Activated naive CD8-positive, alpha-beta T cell treated with anti-CD3 and anti-CD28 coated beads for 36 hours (primary cell): ENCODE measurements at regions not wholly inside any gene's neighbourhood (a gene's known extent, or its start where the extent isn't known, plus 50 kb on each side); places are given as distances from the start of the nearest gene placed in this dataset.

Experiments
- DNase-seq: peaks from one replicate; pipeline ENCODE4 v3.0.0; 2021
- H3K27ac Mint-ChIP-seq: one replicate; pipeline ENCODE4 v1.8.0; 2022; ENCODE audit warnings: mild to moderate bottlenecking, moderate library complexity, mixed read lengths
- H3K27me3 Mint-ChIP-seq: one replicate; pipeline ENCODE4 v1.8.0; 2022; ENCODE audit warnings: mild to moderate bottlenecking, mixed read lengths
- H3K36me3 Mint-ChIP-seq: one replicate; pipeline ENCODE4 v1.8.0; 2021; ENCODE audit warnings: mild to moderate bottlenecking, mixed read lengths
- H3K4me1 Mint-ChIP-seq: one replicate; pipeline ENCODE4 v1.8.0; 2021; ENCODE audit warnings: mixed read lengths
- H3K4me3 Mint-ChIP-seq: one replicate; pipeline ENCODE4 v1.8.0; 2022; ENCODE audit warnings: mild to moderate bottlenecking, moderate library complexity, mixed read lengths
- H3K9me3 Mint-ChIP-seq: one replicate; pipeline ENCODE4 v1.8.0; 2022; ENCODE audit warnings: mixed read lengths

- Mint-ChIP-seq H3K9me3 (peaks cover 3% of the 10 kb centered on the region), H3K36me3 (peaks cover under 1% of the 10 kb centered on the region), H3K27ac (no peak overlapping the region), H3K4me1 (no peaks in the 10 kb centered on the region), H3K4me3 (no peak overlapping the region), H3K27me3 (peaks cover 18% of the 10 kb centered on the region)
- DNase-seq = no peak
These were observed 57.3 kb upstream of the MBOAT2 start for GRCh38 chr2:9060819-9061218.

DNA sequence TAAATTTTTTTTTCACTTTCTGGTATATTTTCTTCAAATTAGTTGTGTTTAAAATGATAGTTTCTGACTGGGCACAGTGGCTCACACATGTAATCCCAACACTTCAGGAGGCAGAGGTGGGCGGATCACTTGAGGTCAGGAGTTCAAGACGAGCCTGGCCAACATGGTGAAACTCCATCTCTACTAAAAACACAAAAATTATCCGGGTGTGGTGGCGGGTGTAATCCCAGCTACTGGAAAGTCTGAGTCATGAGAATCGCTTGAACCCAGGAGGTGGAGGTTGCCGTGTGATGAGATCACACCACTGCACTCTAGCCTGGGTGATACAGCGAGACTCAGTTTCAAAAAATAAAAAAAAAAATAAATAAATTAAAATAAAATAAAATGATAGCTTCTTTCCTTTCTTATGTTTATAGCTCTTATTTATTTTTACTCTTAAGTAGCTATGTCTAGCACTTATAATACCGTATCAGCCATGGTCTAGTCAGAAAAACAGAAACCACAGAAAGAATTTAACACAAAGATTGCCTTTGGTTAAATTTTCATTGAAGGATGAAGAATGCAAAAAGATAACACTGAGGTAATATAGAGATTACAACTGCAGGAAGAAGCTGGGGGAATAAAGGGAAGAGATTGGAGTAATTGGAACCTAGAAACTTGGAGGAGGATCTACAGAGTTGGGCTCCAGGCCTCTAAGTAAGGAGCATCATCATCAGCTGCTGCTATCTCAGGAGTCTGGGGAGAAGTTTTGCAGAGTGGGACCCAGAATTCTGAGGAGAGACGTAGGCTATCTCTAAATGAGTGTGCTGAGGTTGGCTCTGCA lies 54.7 kb upstream of the MBOAT2 start:
- H3K9me3 Mint-ChIP-seq = peaks cover 7% of the 10 kb centered on the region
- H3K36me3 Mint-ChIP-seq = peaks cover 6% of the 10 kb centered on the region
- H3K27ac Mint-ChIP-seq = no peak overlapping the region
- H3K4me3 Mint-ChIP-seq = no peak overlapping the region
- H3K27me3 Mint-ChIP-seq = peaks cover 13% of the 10 kb centered on the region
- no peak for DNase-seq
- H3K4me1 Mint-ChIP-seq = peaks cover 6% of the 10 kb centered on the region

DNA sequence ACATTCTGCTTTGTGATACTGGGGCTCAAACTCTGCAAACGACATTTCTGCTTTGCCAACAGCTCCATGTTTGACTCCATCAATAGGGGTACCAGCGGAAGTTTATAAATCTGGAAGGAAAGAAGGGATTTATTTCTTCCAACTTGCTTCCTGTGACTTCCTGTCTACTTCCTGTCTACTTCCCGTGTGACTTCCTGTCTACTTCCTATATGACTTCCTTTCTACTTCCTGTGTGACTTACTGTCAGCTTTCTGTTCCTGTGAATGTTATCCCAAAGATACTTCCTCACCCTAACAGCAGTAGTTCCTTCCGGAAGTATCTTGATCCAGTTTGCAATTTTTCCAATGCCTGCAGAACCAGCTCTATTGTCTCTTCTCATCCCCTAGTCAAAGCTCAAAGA lies 52.0 kb upstream of the MBOAT2 start:
- Mint-ChIP-seq H3K4me3 (no peak overlapping the region), H3K27me3 (no peaks in the 10 kb centered on the region), H3K36me3 (peaks cover 6% of the 10 kb centered on the region), H3K4me1 (peaks cover 6% of the 10 kb centered on the region), H3K9me3 (peaks cover 7% of the 10 kb centered on the region), H3K27ac (no peak overlapping the region)
- no peak for DNase-seq

DNA sequence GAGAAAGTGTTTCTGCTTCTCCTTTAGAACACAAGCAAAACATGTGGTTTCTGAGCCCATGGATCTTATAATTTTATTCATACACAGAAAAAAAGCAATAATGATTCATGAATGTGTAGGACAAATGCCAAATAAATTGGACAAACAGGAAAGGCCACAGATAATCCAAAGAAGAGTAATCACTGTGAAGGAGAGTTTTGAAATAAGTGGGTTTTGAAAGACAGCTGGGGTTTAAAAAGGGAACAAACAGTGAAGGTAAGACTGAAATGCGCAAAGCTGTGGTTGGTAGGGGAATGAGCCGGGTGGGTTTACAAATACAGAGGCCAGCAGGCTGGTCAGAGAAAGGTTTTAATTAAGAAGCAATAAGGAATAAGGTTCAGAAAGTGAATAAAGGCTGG lies 50.0 kb upstream of the MBOAT2 start:
- Mint-ChIP-seq H3K27me3 (no peaks in the 10 kb centered on the region), H3K27ac (no peak overlapping the region), H3K4me1 (peaks cover 6% of the 10 kb centered on the region), H3K9me3 (peaks cover 7% of the 10 kb centered on the region), H3K4me3 (no peak overlapping the region), H3K36me3 (peaks cover 6% of the 10 kb centered on the region)
- DNase-seq = no peak
